Mesenteric fat pad (tissue), 1 donor: ENCODE measurements at regions not wholly inside any gene's neighbourhood (a gene's known extent, or its start where the extent isn't known, plus 50 kb on each side); places are given as distances from the start of the nearest gene placed in this dataset.

ENCODE experiments used
- DNase-seq: peaks from one replicate; pipeline ENCODE4 v3.0.0-alpha.2; 2020; ENCODE audit warnings: low spot score
- donor health status: DM: yes; HTN: yes; CAD: no.

GRCh38 chrX:26019386-26019785 lies 118.8 kb upstream of the MAGEB18 start:
- no peak for DNase-seq

- no peak for DNase-seq
Observed at GRCh38 chrX:26026179-26026578, 112.0 kb upstream of the MAGEB18 start.

GRCh38 chrX:26032111-26032912 lies 105.8 kb upstream of the MAGEB18 start:
- no peak for DNase-seq

- DNase-seq, result no peak
Observed at GRCh38 chrX:26037367-26037766, 100.8 kb upstream of the MAGEB18 start.

GRCh38 chrX:26050099-26050498 lies 88.0 kb upstream of the MAGEB18 start:
- no peak for DNase-seq

DNA sequence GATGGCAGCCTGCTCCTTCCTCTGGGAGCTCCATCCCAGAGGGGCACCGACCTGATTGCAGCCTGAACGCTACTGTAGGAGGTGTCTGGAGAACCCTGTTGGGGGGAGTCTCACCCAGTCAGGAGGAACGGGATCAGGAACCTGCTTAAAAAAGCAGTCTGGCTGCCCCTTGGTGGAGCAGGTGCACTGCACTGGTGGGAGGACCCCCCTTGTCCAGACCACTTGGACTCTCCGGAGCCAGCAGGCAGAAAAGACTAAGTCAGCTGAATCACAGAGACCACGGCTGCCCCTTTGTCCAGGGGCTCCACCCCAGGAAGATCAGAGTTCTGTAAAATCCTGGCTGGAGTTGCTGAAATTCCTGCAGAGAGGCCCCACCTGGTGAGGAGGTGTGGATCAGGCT lies 67.3 kb upstream of the MAGEB18 start:
- no peak for DNase-seq

- no peak for DNase-seq
Observed at GRCh38 chrX:26071618-26072017, 66.5 kb upstream of the MAGEB18 start.

GRCh38 chrX:26083093-26083492 lies 55.0 kb upstream of the MAGEB18 start:
- no peak for DNase-seq
